BLaER1 treated with 17β-estradiol and CSF1 and Interleukin-3, amounts not matched to agents 10 nM and 100 nM (cell line): ENCODE measurements at regions not wholly inside any gene's neighbourhood (a gene's known extent, or its start where the extent isn't known, plus 50 kb on each side); places are given as distances from the start of the nearest gene placed in this dataset.

Source experiments
- H3K27ac ChIP-seq, 11 experiments: shearing (Covaris generic); formaldehyde crosslinking; 2 replicates each; pipeline ENCODE4 v1.8.1; 2022
- H3K27me3 ChIP-seq, 11 experiments: shearing (Covaris generic); formaldehyde crosslinking; 2 replicates each; pipeline ENCODE4 v1.8.1; 2022
- H3K36me3 ChIP-seq, 11 experiments: shearing (Covaris generic); formaldehyde crosslinking; 2 replicates each; pipeline ENCODE4 v1.8.1; 2022
- H3K4me1 ChIP-seq, 10 experiments: shearing (Covaris generic); formaldehyde crosslinking; 2 replicates each; pipeline ENCODE4 v1.8.1; 2022
- H3K4me2 ChIP-seq, 11 experiments: shearing (Covaris generic); formaldehyde crosslinking; 2 replicates each; pipeline ENCODE4 v1.8.1; 2022
- H3K4me3 ChIP-seq, 10 experiments: shearing (Covaris generic); formaldehyde crosslinking; 2 replicates each; pipeline ENCODE4 v1.8.1; 2022
- H3K9ac ChIP-seq, 11 experiments: shearing (Covaris generic); formaldehyde crosslinking; 2 replicates each; pipeline ENCODE4 v1.8.1; 2022
- H3K9me3 ChIP-seq, 11 experiments: shearing (Covaris generic); formaldehyde crosslinking; replicated peaks in 1 of 11; 2 replicates each; pipeline ENCODE4 v1.8.1; 2022
- H4K20me1 ChIP-seq, 11 experiments: shearing (Covaris generic); formaldehyde crosslinking; 2 replicates each; pipeline ENCODE4 v1.8.1; 2022
- Cebpa-rat ChIP-seq, 11 experiments: shearing (Covaris generic); IDR thresholded peaks; 2 replicates each; pipeline ENCODE4 v1.8.1; 2022

DNA sequence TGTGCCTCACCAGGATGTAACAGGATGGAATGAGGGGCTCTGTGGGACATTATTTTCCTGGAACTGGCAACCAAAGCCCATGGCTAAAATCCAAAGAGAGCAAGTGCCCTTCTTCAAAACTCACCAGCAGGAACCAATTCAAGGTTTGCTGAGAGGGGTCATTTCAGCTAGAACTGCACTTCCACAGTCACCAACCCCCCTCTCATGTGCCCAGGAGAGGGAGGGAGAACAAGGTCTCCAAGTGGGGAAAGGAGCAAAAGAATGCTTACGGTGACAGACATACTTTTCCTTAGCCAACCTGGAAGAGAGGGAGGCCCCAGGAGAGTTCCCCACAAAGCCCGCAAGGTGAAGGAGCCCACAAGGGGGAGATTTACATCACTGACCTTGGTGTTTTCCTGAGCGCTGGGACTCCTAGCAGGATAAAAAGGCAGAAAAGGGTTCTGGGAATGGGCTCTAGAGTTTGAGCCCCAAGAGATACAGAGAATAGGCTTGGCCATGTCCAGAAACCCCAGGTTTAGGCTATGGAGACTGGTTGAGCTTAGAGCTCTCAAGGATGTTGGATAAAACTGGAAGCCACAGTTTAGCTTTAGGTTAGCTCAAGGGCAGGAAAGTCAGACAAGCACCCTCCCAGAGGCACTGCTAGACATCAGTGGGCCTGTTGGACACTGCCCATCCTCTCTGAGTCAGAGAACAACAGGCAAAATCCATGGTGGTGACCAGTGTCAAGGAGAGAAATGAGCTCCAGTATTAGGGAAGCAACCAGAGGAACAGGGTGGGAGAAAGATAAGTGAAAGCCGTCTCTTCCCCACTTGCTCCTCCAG lies 63.9 kb upstream of the GHITM start:
- Histone ChIP-seq H3K4me1 (no peaks in the 10 kb centered on the region), H3K4me2 (no peak overlapping the region), H3K4me3 (no peak overlapping the region), H3K9me3 (no peaks in the 10 kb centered on the region), H3K27me3 (no peaks in the 10 kb centered on the region), H4K20me1 (no peaks in the 10 kb centered on the region), H3K27ac (no peak overlapping the region), H3K36me3 (no peaks in the 10 kb centered on the region), H3K9ac (no peak overlapping the region)
- TF ChIP-seq Cebpa-rat (IDR thresholded peaks at IDR 0.05), result no peak

DNA sequence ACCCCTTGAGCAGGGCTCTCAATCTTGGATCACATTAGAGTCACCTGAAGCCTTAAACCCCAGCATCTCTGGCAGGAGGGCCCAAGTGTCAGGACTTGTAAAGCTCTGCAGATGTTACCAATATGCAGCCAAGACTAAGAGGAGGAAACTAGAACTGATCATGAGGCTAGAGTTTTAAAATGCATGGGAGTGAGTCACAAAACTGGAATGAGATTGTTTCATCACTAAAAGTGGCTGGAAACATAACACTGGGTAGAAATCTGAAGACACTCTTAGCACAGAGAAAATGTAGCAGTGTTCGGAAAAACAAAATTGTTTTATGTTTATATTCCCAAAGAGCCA lies 63.3 kb upstream of the GHITM start:
- no peaks in the 10 kb centered on the region for H3K9me3 ChIP-seq
- H3K27ac ChIP-seq, result no peak overlapping the region
- no peak overlapping the region for H3K9ac ChIP-seq
- no peak overlapping the region for H3K4me2 ChIP-seq
- no peak overlapping the region for H3K4me3 ChIP-seq
- no peaks in the 10 kb centered on the region for H4K20me1 ChIP-seq
- H3K27me3 ChIP-seq, result no peaks in the 10 kb centered on the region
- H3K36me3 ChIP-seq, result no peaks in the 10 kb centered on the region
- no peaks in the 10 kb centered on the region for H3K4me1 ChIP-seq
- TF ChIP-seq Cebpa-rat (IDR thresholded peaks at IDR 0.05), result no peak

DNA sequence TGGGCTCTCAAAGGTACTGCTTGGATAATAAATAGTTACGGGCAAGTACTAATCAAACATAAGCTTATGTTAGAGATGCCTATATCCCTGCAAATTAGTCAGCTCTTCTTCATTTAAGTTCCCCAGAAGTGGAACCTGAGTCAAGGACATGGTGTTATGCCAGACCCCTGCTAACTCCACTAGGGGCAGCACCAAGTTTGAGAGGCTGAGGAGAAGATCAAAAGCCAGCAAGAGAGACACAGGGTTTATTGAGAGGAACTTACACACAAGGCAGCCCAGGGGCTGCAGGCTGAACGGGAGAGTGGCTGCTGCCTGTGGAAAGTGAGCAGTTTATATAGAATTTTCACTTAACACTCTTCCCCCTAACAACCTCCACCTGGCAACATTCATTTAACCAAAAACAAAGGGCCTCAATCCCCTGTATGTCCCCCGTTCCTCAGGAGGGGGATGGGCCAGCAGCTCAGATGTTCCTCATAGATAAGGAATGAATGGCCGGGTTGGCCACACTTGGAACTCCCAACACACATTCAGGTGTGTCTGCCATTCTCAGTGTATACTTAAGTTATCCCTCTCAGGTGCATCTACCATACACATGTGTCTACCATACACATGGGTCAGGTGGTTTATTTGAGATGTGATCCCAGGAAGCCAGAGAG lies 62.6 kb upstream of the GHITM start:
- Histone ChIP-seq H3K27ac (no peak overlapping the region), H3K4me2 (no peak overlapping the region), H3K4me1 (no peaks in the 10 kb centered on the region), H3K36me3 (no peaks in the 10 kb centered on the region), H3K9ac (no peak overlapping the region), H4K20me1 (no peaks in the 10 kb centered on the region), H3K27me3 (no peaks in the 10 kb centered on the region), H3K9me3 (no peaks in the 10 kb centered on the region), H3K4me3 (no peak overlapping the region)
- TF ChIP-seq Cebpa-rat (IDR thresholded peaks at IDR 0.05), result no peak

DNA sequence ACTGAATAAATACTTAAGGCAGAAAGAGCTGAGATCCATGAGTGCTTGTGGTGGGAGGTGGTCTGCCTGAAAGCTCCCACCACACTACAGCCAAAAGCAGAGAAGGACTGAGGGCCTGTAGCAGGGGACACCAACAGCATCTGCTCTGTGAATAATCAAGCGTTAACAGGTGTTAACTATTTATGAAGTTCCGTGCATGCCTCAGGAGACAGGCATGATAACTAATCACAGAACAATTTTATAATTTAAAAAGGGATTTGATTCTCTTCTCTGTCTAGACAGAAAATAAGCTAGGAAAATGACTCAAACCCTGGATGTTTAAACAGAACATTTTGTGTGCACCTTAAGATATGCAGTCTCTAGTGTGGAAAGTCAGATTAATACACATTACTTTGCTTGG lies 61.5 kb upstream of the GHITM start:
- no peaks in the 10 kb centered on the region for H3K36me3 ChIP-seq
- no peaks in the 10 kb centered on the region for H4K20me1 ChIP-seq
- no peaks in the 10 kb centered on the region for H3K4me1 ChIP-seq
- H3K27ac ChIP-seq, result no peak overlapping the region
- no peaks in the 10 kb centered on the region for H3K9me3 ChIP-seq
- no peak overlapping the region for H3K4me2 ChIP-seq
- H3K27me3 ChIP-seq, result no peaks in the 10 kb centered on the region
- no peak for TF ChIP-seq Cebpa-rat (IDR thresholded peaks at IDR 0.05)
- H3K9ac ChIP-seq, result no peak overlapping the region
- H3K4me3 ChIP-seq, result no peak overlapping the region

DNA sequence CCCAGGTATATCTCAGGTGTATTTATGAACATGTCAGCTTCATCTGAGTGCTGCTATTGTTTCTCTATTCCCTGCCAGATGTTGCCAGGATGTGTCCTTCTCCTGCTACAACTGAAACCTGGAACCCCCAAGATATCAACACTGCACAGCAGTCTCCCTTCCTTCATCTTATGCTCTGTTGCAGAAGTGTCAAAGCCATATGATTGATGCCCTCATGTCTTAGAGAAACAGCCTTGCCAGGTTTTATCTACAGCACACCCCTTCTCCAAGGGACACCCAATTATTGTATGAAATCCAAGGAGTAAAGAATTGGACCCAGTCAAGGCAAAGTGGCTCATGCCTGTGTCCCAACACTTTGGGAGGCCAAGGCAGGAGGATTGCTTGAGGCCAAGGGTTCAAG lies 60.5 kb upstream of the GHITM start:
- Histone ChIP-seq H3K4me1 (no peaks in the 10 kb centered on the region), H3K27me3 (no peaks in the 10 kb centered on the region), H3K27ac (no peak overlapping the region), H3K36me3 (no peaks in the 10 kb centered on the region), H3K4me2 (no peak overlapping the region), H3K9ac (no peak overlapping the region), H4K20me1 (no peaks in the 10 kb centered on the region), H3K4me3 (no peak overlapping the region), H3K9me3 (peaks cover 0 to 3% (median under 1%) of the 10 kb centered on the region in 11 experiments; a peak in 6 of 22 replicates)
- no peak for TF ChIP-seq Cebpa-rat (IDR thresholded peaks at IDR 0.05)

DNA sequence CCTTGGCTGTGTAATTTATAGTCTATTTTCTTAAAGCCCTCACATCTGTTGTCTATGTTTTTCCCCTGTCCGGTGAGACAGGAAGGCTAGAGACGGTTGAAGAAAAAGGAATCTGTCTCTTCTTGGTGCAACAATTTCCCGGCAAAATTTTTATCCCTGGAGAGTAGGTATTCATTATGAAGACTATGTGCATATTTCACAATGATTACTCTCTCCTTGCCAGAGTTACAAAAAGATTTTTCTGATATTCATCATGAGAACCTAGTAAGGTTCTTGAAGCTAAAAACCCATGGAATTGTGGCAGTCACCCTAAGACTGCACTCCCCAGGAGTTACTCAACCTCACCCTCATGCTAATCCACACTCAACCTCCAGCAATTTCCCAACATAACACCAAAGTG lies 55.0 kb upstream of the GHITM start:
- peaks cover 0 to 13% (median 9%) of the 10 kb centered on the region in 11 experiments; a peak in 10 of 22 replicates for H3K9me3 ChIP-seq
- H3K27ac ChIP-seq, result no peak overlapping the region
- no peak overlapping the region for H3K4me2 ChIP-seq
- no peaks in the 10 kb centered on the region for H3K27me3 ChIP-seq
- H4K20me1 ChIP-seq, result no peaks in the 10 kb centered on the region
- no peak for TF ChIP-seq Cebpa-rat (IDR thresholded peaks at IDR 0.05)
- H3K9ac ChIP-seq, result no peak overlapping the region
- H3K36me3 ChIP-seq, result no peaks in the 10 kb centered on the region
- no peak overlapping the region for H3K4me3 ChIP-seq
- peaks cover 0 to 6% (median 0%) of the 10 kb centered on the region in 10 experiments; a peak in 1 of 20 replicates for H3K4me1 ChIP-seq

DNA sequence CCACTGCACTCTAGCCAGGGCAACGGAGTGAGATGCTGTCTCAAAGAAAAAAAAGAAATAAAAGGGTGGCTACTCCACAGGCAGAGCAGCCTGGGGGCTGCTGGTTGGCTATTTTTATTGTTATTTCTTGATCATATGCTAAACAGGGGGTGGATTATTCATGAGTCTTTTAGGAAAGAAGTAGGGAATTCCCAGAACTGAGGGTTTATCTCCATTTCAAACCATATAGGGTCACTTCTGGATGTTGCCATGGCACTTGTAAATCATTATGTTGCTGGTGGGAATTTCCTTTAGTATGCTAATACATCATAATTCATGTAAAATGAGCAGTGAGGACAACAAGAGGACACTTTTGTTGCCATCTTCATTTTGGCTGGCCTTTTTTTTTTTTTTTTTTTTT lies 52.1 kb upstream of the GHITM start:
- Histone ChIP-seq H3K36me3 (no peaks in the 10 kb centered on the region), H3K27ac (no peak overlapping the region), H3K4me3 (no peak overlapping the region), H4K20me1 (no peaks in the 10 kb centered on the region), H3K9ac (no peak overlapping the region), H3K9me3 (peaks cover 0 to 13% (median 9%) of the 10 kb centered on the region in 11 experiments; a peak in 10 of 22 replicates), H3K4me2 (no peak overlapping the region), H3K4me1 (peaks cover 0 to 6% (median 0%) of the 10 kb centered on the region in 10 experiments; a peak in 1 of 20 replicates), H3K27me3 (no peaks in the 10 kb centered on the region)
- TF ChIP-seq Cebpa-rat (IDR thresholded peaks at IDR 0.05), result no peak

DNA sequence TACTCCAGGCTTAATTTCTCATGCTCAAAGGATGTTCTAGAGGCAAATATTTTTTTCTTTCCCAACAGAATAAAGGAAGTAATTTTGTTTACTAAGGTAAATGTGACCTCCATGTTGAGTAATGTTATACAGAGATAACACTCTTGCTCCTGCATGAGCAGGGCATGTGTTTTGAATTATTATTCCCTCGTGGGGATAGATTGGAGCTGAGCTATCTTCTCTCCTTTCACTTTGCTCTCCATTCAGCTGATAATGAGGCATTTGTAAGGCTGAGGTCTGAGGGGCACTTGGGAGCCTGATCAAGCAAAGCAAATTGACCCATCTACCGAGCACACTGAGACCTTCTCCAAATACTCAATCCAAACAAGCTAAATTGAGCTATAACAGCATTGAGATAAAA lies 50.7 kb upstream of the GHITM start:
- Histone ChIP-seq H3K27ac (no peak overlapping the region), H3K9me3 (peaks cover 0 to 13% (median 8%) of the 10 kb centered on the region in 11 experiments; a peak in 10 of 22 replicates), H3K4me3 (no peak overlapping the region), H3K36me3 (no peaks in the 10 kb centered on the region), H4K20me1 (no peaks in the 10 kb centered on the region), H3K27me3 (no peaks in the 10 kb centered on the region), H3K4me2 (peak overlapping the region in 1 of 11 experiments; percentile 40; a peak in 1 of 22 replicates), H3K9ac (no peak overlapping the region), H3K4me1 (peaks cover 0 to 6% (median 0%) of the 10 kb centered on the region in 10 experiments; a peak in 1 of 20 replicates)
- TF ChIP-seq Cebpa-rat (IDR thresholded peaks at IDR 0.05), result no peak

DNA sequence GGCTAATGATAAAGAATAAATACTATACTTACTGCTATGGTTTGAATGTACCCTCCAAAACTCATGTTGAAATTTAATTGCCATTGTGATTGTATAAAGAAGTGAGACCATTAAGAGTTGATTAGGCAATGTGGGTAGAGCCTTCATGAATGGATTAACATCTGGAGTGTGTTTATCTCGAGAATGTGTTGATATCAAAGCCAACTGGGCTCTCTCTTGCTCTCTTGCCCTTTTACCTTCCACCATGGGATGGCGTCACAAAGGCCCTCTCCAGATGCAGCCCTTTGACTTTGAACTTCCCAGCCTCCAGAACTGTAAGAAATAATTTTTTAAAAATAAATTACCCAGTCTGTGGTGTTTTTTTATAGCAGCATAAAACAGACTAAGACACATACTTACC lies 50.1 kb upstream of the GHITM start:
- H3K27ac ChIP-seq, result no peak overlapping the region
- no peaks in the 10 kb centered on the region for H3K36me3 ChIP-seq
- no peak overlapping the region for H3K9ac ChIP-seq

More for the DNA sequence above, 50.1 kb upstream of the GHITM start:
- Histone ChIP-seq H3K4me2 (no peak overlapping the region), H3K4me1 (peaks cover 0 to 6% (median 0%) of the 10 kb centered on the region in 10 experiments; a peak in 1 of 20 replicates), H3K27me3 (no peaks in the 10 kb centered on the region), H3K9me3 (peaks cover 0 to 8% (median 4%) of the 10 kb centered on the region in 11 experiments; a peak in 8 of 22 replicates), H3K4me3 (no peak overlapping the region), H4K20me1 (no peaks in the 10 kb centered on the region)
- TF ChIP-seq Cebpa-rat (IDR thresholded peaks at IDR 0.05), result no peak
